CD14-positive monocyte (primary cell): ENCODE measurements at regions not wholly inside any gene's neighbourhood (a gene's known extent, or its start where the extent isn't known, plus 50 kb on each side); places are given as distances from the start of the nearest gene placed in this dataset.
A peak's percentile ranks its signal among the peaks of the same experiment; 100 is the strongest.

Source experiments
- DNase-seq, 3 donors: peaks; one replicate each; pipeline ENCODE4 v3.0.0-alpha.2; 2011 to 2022
- H2AFZ ChIP-seq: 2 replicates; pipeline ENCODE4 v1.6.0; 2012; ENCODE audit warnings: mild to moderate bottlenecking, low read depth, low read length, inconsistent platforms; ENCODE audit not compliant: insufficient read depth, poor library complexity, severe bottlenecking
- H3K27ac ChIP-seq, 2 donors: 1 replicate in 1 of 2; 2 replicates in 1 of 2; pipeline ENCODE4 v1.5.1; 2012 to 2013; ENCODE audit warnings: low read length in 2 of 2, control low read depth in 1 of 2, inconsistent platforms in 1 of 2, low read depth in 1 of 2, mild to moderate bottlenecking in 1 of 2
- H3K27me3 ChIP-seq, 2 donors: one replicate each; pipeline versions ENCODE4 v1.6.0 to v1.6.1; 2011 to 2013; ENCODE audit warnings: low read length in 2 of 2; ENCODE audit not compliant: control insufficient read depth in 2 of 2, insufficient read depth in 2 of 2
- H3K36me3 ChIP-seq, 2 donors: replicated peaks in 1 of 2; 1 replicate in 1 of 2; 2 replicates in 1 of 2; pipeline versions ENCODE4 v1.5.1 to v1.6.1; 2012 to 2013; ENCODE audit warnings: low read length in 2 of 2, control low read depth in 1 of 2, inconsistent platforms in 1 of 2, mild to moderate bottlenecking in 1 of 2; ENCODE audit not compliant: insufficient read depth in 2 of 2, control insufficient read depth in 1 of 2
- H3K4me1 ChIP-seq, 2 donors: 1 replicate in 1 of 2; 2 replicates in 1 of 2; pipeline versions ENCODE4 v1.5.1 to v1.6.1; 2012 to 2013; ENCODE audit warnings: low read length in 2 of 2, control low read depth in 1 of 2, inconsistent platforms in 1 of 2, mild to moderate bottlenecking in 1 of 2, moderate library complexity in 1 of 2; ENCODE audit not compliant: insufficient read depth in 2 of 2, control insufficient read depth in 1 of 2
- H3K4me2 ChIP-seq: replicated peaks from 2 replicates; pipeline ENCODE3; 2012; ENCODE audit warnings: low read length, moderate library complexity, mild to moderate bottlenecking; ENCODE audit not compliant: poor library complexity, severe bottlenecking; ENCODE audit errors: extremely low read depth
- H3K4me3 ChIP-seq, 3 experiments: fragments of 200-600 bp in 1 of 3; sonication (generic) in 1 of 3; replicated peaks in 1 of 3; 1 replicate in 2 of 3; 2 replicates in 1 of 3; pipeline ENCODE4 v1.5.1; 2011 to 2013; ENCODE audit warnings: low read length in 3 of 3, mild to moderate bottlenecking in 3 of 3, control low read depth in 2 of 3, low read depth in 2 of 3, inconsistent platforms in 1 of 3, moderate library complexity in 1 of 3
- H3K79me2 ChIP-seq: 2 replicates; pipeline ENCODE4 v1.6.0; 2012; ENCODE audit warnings: mild to moderate bottlenecking, control low read depth, inconsistent platforms, low read length, moderate library complexity; ENCODE audit not compliant: insufficient read depth
- H3K9ac ChIP-seq: 2 replicates; pipeline ENCODE4 v1.6.0; 2017; ENCODE audit warnings: low read length, mild to moderate bottlenecking; ENCODE audit not compliant: insufficient read depth, poor library complexity, severe bottlenecking
- H3K9me3 ChIP-seq, 2 donors: replicated peaks in 1 of 2; 1 replicate in 1 of 2; 2 replicates in 1 of 2; pipeline versions ENCODE4 v1.5.1 to v1.6.1; 2012 to 2013; ENCODE audit warnings: low read length in 2 of 2, control low read depth in 1 of 2; ENCODE audit not compliant: control insufficient read depth in 1 of 2, insufficient read depth in 1 of 2
- H4K20me1 ChIP-seq: 2 replicates; pipeline ENCODE4 v1.6.0; 2012; ENCODE audit warnings: mild to moderate bottlenecking, low read length, control low read depth, moderate library complexity; ENCODE audit not compliant: insufficient read depth
- H3K27ac Mint-ChIP-seq, 7 donors: one replicate each; pipeline ENCODE4 v1.8.0; 2020; ENCODE audit warnings: mild to moderate bottlenecking in 7 of 7, mixed read lengths in 7 of 7, moderate library complexity in 6 of 7, inconsistent platforms in 2 of 7
- H3K27me3 Mint-ChIP-seq, 3 donors: one replicate each; pipeline ENCODE4 v1.8.0; 2021 to 2022; ENCODE audit warnings: low read depth in 3 of 3, mild to moderate bottlenecking in 3 of 3, mixed read lengths in 3 of 3, moderate library complexity in 3 of 3, inconsistent platforms in 1 of 3
- H3K36me3 Mint-ChIP-seq, 2 donors: one replicate each; pipeline ENCODE4 v1.8.0; 2020; ENCODE audit warnings: mixed read lengths in 2 of 2, inconsistent platforms in 1 of 2, mild to moderate bottlenecking in 1 of 2
- H3K4me1 Mint-ChIP-seq: one replicate; pipeline ENCODE4 v1.8.0; 2020; ENCODE audit warnings: mild to moderate bottlenecking, mixed read lengths
- H3K4me3 Mint-ChIP-seq, 2 donors: one replicate each; pipeline ENCODE4 v1.8.0; 2020; ENCODE audit warnings: mild to moderate bottlenecking in 2 of 2, mixed read lengths in 2 of 2, moderate library complexity in 1 of 2
- H3K9me3 Mint-ChIP-seq, 7 donors: one replicate each; pipeline ENCODE4 v1.8.0; 2020 to 2022; ENCODE audit warnings: mixed read lengths in 7 of 7, mild to moderate bottlenecking in 6 of 7, moderate library complexity in 6 of 7, inconsistent platforms in 2 of 7
- CTCF ChIP-seq: fragments of 200-600 bp; IDR thresholded peaks from one replicate; pipeline ENCODE4 v1.8.0; 2022; ENCODE audit warnings: antibody characterized with exemption, mild to moderate bottlenecking
- WGBS: methylation state at CpG from one replicate; pipeline ENCODE4 v1.1.5; 2013; ENCODE audit warnings: missing lambda C conversion rate; ENCODE audit not compliant: insufficient coverage; 5-methylcytosine and 5-hydroxymethylcytosine counted together
- intact Hi-C, 2 donors: fragments of 100-400 bp; cut with micrococcal nuclease; formaldehyde crosslinking; loops; one replicate each; pipeline versions ENCODE4 v1.15.0 to v1.15.1; 2023

- H3K4me3 ChIP-seq = no peak overlapping the region
- no peak overlapping the region for H3K9ac ChIP-seq
- no peak overlapping the region for H3K27ac Mint-ChIP-seq
- H3K27me3 Mint-ChIP-seq = peaks cover 0 to 3% (median 0%) of the 10 kb centered on the region in 3 donors
- no peak overlapping the region for H3K4me2 ChIP-seq
- H3K4me3 Mint-ChIP-seq = no peak overlapping the region
- H3K9me3 Mint-ChIP-seq = peaks cover 0 to 4% (median 2%) of the 10 kb centered on the region in 7 donors
- H3K9me3 ChIP-seq = no peaks in the 10 kb centered on the region
- DNase-seq = no peak
- H3K36me3 Mint-ChIP-seq = no peaks in the 10 kb centered on the region
- H3K79me2 ChIP-seq = no peaks in the 10 kb centered on the region
- no peaks in the 10 kb centered on the region for H3K36me3 ChIP-seq
- H3K27ac ChIP-seq = no peak overlapping the region
- intact Hi-C loops = no loop called here
- TF ChIP-seq CTCF = no peak
- H3K27me3 ChIP-seq = no peaks in the 10 kb centered on the region
- peaks cover 14% of the 10 kb centered on the region for H3K4me1 Mint-ChIP-seq
- no peaks in the 10 kb centered on the region for H4K20me1 ChIP-seq
- no CpG with 5 or more reads among the region's 1 CpG for WGBS
- H2AFZ ChIP-seq = peak overlapping the region; percentile 32
- peaks cover 7 to 9% of the 10 kb centered on the region in 2 donors for H3K4me1 ChIP-seq
Measured at GRCh38 chr12:93215290-93215678, 162.4 kb upstream of the NUDT4 start.

DNA sequence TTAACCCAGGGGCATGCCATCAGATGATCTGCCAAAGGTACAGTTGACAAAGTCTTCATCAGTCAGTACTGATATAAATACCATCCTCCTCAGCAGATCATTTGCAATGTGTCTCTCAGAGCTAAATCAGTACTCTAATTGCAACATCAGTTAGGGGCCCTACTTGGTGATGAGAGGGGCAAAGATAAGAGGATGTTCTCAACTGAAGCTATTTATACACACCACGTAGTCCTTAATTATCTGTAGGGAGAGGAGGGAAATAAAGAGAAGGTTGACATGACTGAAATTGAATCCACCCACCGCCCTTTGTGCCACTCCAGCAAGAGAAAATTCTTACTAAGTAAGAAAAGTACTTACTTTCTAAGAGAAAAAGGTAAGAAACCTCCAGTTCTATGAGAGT, 157.8 kb upstream of the NUDT4 start:
- Histone ChIP-seq H3K4me1 (peaks cover 19 to 22% of the 10 kb centered on the region in 2 donors), H3K36me3 (no peaks in the 10 kb centered on the region), H3K27me3 (no peaks in the 10 kb centered on the region), H3K79me2 (no peaks in the 10 kb centered on the region), H3K4me3 (no peak overlapping the region), H4K20me1 (no peaks in the 10 kb centered on the region), H3K27ac (no peak overlapping the region), H2AFZ (no peak overlapping the region), H3K9ac (no peak overlapping the region), H3K4me2 (no peak overlapping the region), H3K9me3 (peaks cover 5 to 6% of the 10 kb centered on the region in 2 donors)
- intact Hi-C loops = no loop called here
- peaks cover 0 to 3% (median 0%) of the 10 kb centered on the region in 3 donors for H3K27me3 Mint-ChIP-seq
- H3K9me3 Mint-ChIP-seq = peaks cover 4 to 8% (median 6%) of the 10 kb centered on the region in 7 donors
- no peak for DNase-seq
- no CpG with 5 or more reads among the region's 2 CpGs for WGBS
- H3K27ac Mint-ChIP-seq = no peak overlapping the region
- peaks cover 30% of the 10 kb centered on the region for H3K4me1 Mint-ChIP-seq
- peaks cover 0 to 4% of the 10 kb centered on the region in 2 donors for H3K36me3 Mint-ChIP-seq
- TF ChIP-seq CTCF = no peak
- no peak overlapping the region for H3K4me3 Mint-ChIP-seq
